NCI-H345 treated with DMSO at 0.1 percent for 48 hours (cell line): ENCODE measurements at regions not wholly inside any gene's neighbourhood (a gene's known extent, or its start where the extent isn't known, plus 50 kb on each side); places are given as distances from the start of the nearest gene placed in this dataset.
"Not testable (repeated sequence)": the region's sequence is repeated elsewhere in the genome, so short reads cannot be mapped to it uniquely, and the experiment has no call there.

Experiments
- DNase-seq: peaks from one replicate; lab custom pipeline; 2025; ENCODE audit not compliant: unreplicated experiment; lab: John Stamatoyannopoulos, UW

DNA sequence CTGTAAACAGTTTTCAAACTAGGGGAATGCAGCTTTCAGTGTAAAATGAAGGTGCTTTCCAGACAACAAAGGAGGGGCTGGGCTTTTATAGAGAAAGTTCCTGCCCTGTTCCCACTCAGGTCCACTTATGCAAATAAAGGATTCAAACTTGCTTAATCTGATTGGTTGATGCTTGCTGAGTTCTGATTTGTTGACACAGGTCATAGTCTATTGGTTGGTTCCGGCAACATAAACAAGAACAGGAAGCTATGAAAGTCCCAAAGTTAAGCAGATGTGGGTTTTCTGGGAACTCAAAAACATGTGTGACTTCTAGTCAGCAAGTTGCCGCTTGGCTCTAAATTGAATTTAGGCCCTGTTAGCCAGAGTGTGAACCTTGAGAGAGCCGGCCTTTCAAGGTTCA is 194.2 kb upstream of the SVIL start:
- no peak for DNase-seq

DNA sequence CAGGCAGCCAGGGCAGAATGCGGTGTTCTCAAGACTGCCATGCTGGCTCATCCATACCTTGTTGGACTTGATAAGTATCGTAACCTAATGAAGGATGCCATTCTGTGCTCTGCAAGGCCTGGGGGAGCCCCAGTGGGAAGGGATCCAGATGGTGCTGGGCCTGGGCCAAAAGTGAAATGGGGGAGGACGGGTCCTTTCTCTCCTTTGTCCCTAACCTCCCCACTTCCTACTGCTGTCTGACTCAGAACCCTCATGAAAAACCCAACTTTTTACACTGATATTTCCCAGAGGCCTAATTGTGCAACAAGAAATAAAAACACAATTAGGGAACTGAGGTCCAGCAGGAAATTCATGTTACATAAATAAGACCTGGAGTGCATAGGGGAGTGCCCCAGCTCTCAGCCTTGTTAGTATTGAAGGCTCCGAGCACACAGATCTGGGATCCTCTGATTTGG is 193.7 kb upstream of the SVIL start:
- no peak for DNase-seq

DNA sequence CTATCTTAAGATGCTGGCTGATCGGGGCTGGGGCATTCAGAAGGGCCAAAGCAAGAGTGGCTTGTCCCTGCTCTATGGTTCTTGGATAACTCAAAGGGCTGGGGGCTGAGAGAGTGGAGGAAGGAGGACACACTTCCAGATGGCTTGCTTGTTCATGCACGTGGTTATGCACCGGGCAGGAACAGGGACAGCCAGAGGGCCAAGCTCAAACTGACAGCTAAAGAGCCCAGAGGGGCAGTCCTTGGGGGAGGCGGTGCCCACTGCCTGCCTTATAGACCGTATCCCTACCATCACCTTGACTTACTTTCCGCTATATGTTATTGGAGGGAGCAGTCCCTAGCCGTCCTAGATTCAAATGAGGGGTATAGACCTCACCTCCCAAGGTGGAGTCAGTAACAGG is 192.7 kb upstream of the SVIL start:
- DNase-seq: no peak

DNA sequence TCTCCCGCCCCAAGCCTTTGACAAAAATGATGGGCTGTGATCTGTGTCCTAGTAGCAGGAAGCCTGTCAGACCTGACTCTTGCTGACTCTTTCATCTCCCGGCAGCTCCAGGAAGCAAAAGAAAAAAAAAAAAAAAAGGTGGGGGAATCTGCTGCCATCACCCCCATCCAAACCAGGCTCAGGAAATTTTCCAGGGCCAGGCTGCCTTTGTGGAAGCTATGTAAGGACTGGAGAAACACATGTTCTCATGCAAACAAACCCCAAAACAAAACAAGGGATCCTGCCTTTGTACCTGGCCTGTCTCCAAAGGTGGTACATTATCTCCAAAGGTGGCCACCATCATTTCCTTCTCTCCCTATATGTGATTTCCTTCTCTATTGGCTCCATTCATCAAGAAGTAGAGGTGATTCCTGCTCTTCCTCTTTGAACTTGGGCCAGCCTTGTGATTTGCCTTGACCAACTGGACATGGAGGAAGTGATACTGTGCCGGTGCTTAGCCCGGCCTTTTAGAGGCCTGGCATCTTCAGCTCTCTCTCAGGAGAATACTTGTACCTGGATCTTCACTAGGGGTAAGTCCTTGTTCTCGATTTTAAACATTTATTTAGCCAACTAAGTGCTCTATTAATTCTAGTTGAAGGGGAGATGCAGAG is 192.2 kb upstream of the SVIL start:
- no peak for DNase-seq

GRCh38 chr10:29826221-29826620 is 191.4 kb upstream of the SVIL start:
- no peak for DNase-seq

DNA sequence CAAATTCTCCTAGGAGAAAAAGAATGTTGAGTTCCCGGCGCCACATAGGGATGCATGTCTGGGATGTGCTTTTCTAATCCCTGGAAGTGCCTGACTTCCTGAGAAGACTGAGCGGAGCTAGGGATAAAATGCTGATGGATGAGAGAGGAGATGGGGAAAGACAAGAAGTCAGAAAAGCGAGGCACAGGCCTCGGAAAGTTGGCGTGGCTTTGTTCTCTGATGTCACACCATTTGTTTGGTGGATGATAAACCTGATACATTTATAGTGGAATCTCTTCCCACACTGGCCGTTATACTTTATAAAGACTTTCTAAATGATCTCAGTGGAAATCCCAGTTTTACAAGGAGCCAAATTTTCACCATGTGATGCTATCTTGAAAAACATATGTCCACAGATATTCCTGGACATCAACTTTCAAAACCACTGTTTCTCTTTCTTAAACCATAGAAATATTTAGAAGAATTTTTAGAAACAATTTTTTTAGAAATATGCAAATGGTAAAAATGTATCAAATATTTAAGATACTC is 188.8 kb upstream of the SVIL start:
- DNase-seq: no peak

GRCh38 chr10:29820890-29821461 is 186.2 kb upstream of the SVIL start:
- no peak for DNase-seq

- DNase-seq: no peak
These were observed 182.2 kb upstream of the SVIL start for GRCh38 chr10:29816801-29817558.

DNA sequence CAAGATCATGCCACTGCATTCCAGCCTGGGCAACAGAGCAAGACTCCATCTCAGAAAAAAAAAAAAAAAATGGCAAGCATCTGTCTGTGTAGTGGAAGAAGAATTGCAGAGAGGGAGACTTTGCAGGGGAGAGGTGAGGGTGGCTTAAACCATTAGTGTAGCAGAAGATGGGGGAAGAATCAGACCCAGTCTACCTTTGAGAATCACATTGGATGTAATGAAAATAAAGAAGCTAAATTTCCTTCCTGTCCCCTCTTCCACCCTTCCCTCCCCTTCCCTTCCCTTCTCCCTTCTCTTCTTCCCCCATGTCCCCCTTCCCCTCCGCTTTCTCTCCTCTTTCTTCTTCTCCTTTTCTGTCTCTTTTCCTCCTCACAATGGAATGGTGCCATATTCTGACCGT is 180.8 kb upstream of the SVIL start:
- no peak for DNase-seq

- DNase-seq: no peak
These were observed 177.1 kb upstream of the SVIL start for GRCh38 chr10:29811751-29812427.

DNA sequence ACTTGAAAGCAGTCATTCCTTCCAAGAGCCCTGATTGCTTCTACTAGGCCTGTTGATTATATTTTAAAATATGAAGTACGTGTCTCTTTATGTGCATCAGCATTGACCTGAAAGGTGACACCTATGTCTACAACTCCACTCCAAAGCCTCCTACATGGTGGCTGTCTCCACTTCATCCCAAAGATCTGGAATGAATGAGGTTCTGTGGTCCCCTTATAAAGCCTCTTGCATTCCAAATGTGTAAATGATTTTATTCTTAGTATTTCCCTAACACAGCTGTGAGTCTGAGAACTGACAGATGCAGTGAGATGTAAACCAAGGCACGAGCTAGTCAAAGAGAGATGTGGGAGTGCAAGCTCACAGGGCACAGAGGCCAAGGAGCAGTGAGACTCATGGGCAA is 176.0 kb upstream of the SVIL start:
- no peak for DNase-seq

GRCh38 chr10:29810231-29810630 is 175.5 kb upstream of the SVIL start:
- DNase-seq: not testable (repeated sequence)

- DNase-seq: no peak
These were observed 174.6 kb upstream of the SVIL start for GRCh38 chr10:29809383-29809782.

DNA sequence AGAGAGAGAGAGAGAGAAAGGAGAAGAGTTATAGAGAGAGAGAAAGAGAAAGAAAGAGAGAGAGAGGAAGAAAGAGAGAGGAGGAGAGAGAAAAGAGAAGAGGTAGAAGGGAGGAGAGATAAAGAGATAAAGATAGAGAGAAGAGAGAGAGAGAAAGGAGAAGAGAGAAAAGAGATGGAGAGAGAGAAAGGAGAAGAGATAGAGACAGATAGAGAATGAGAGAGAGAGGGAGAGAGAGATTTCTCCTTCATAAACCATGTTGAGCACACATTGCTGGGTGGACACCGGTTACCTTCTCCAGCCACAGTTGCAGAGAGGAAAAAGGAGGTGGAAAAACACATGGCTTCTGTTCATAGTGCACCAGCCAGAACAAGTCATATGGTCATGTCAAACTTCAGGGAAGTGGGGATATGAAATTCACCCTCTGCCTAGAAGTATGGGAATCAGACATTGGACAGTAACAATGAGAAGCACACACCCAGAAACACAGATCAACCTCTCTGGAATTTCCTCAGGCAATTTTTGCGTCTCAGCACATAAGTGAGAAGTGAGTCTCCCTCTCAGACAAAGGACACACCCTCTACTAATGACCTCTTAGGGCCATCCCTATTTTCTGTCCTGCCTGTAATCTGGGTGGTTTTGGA is 172.5 kb upstream of the SVIL start:
- no peak for DNase-seq

GRCh38 chr10:29806350-29806788 is 171.6 kb upstream of the SVIL start:
- no peak for DNase-seq

DNA sequence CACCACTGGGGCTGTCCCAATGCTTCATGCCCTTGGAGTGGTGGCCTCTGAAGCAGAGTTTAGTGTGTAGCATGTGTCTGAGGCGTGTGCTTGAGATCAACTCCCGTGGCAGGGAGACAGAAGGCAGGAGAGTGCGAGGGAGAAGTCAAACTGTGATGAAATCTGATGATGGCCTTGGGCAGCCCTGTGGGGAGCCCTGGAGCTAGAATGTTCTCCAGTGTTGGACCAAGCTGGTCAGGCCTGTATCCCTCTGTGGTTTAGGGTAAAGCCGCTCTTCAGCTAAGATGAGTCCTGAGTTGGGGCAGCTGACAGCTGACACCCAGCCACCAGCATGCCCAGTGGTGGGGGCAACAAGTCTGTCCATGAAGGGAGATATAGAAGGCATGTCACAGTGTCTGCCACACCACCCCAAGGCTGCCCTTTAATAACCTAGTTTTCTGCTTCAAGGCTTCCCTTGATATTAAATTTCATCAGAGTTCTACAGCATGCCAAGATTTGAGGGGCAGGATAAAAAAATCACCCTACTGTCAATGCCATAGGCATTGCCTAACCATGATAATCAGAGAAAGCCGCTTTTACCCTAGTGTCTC is 170.5 kb upstream of the SVIL start:
- DNase-seq: no peak

DNA sequence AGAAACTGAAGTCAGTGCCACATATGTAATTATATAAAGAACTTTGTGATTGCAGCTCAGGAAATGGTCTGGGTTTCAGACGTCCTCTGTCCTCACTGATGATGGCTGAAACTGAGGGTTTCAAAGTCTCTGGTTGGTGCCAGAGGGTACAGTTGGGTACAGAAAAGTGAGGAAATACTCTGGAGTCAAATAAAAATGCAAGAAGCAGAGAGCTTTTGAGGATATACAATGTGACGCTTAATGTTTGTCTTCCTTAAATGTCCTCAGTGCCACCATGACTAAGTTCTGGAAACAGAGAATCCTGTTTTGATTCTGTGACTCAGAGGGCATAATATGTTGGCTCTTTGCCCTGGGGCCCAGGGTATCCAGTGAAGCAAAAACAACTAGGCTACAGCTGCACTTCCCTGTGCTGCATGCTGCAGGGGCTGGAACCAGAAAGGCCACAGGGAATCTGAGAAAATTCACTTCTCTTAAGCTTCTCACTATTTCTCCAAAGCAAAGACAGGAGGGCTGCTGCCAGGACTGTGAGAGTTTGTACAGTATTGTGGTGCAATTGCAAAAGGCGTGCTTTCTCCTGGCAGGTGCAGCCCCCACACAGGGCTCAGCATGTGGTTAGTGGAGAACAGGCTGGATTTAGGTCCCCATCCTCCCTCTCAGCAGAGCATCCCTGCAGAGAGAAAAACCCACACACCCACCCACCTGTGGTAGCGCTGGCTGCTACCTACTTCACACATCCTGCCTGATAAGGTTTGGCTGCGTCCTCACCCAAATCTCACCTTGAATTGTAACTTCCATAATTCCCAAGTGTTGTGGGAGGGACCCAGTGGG is 169.5 kb upstream of the SVIL start:
- peak; percentile 72 for DNase-seq

- DNase-seq: no peak
These were observed 167.4 kb upstream of the SVIL start for GRCh38 chr10:29802171-29802570.

- no peak for DNase-seq
These were observed 164.3 kb upstream of the SVIL start for GRCh38 chr10:29798921-29799690.
